Cardiac fibroblast (primary cell): ENCODE measurements at regions not wholly inside any gene's neighbourhood (a gene's known extent, or its start where the extent isn't known, plus 50 kb on each side); places are given as distances from the start of the nearest gene placed in this dataset.

Source experiments
- DNase-seq, 2 donors: peaks; one replicate each; pipeline versions ENCODE4 v3.0.0 to v3.0.0-alpha.2; 2010; ENCODE audit warnings: low read depth in 2 of 2
- H3K4me3 ChIP-seq, 2 donors: replicated peaks in 1 of 2; 1 replicate in 1 of 2; 2 replicates in 1 of 2; pipeline ENCODE4 v1.5.1; 2011; ENCODE audit warnings: low read depth in 2 of 2, low read length in 2 of 2, mild to moderate bottlenecking in 2 of 2, moderate library complexity in 1 of 2
- CTCF ChIP-seq: IDR thresholded peaks from one replicate; pipeline ENCODE4 v1.5.1; 2011; ENCODE audit warnings: low read depth, mild to moderate bottlenecking, low read length, inconsistent platforms

- no peak overlapping the region for H3K4me3 ChIP-seq
- no peak for TF ChIP-seq CTCF
- DNase-seq: no peak
These were observed 509.1 kb downstream of the PPP4R3C start for GRCh38 chrX:26954029-26954428.

- H3K4me3 ChIP-seq: no peak overlapping the region
- peak in 1 of 2 donors; percentile 7 for DNase-seq
- no peak for TF ChIP-seq CTCF
These were observed 510.9 kb downstream of the PPP4R3C start for GRCh38 chrX:26952213-26952612.

- no peak for DNase-seq
- TF ChIP-seq CTCF: no peak
- no peak overlapping the region for H3K4me3 ChIP-seq
These were observed 535.7 kb downstream of the PPP4R3C start for GRCh38 chrX:26927419-26927818.

- H3K4me3 ChIP-seq: no peak overlapping the region
- DNase-seq: peak; percentile 4 to 23
- no peak for TF ChIP-seq CTCF
These were observed 538.1 kb downstream of the PPP4R3C start for GRCh38 chrX:26925088-26925487.

GRCh38 chrX:26922278-26922677 lies 540.9 kb downstream of the PPP4R3C start:
- TF ChIP-seq CTCF: no peak
- peak; percentile 10 to 55 for DNase-seq
- no peak overlapping the region for H3K4me3 ChIP-seq

- peak; percentile 18 for TF ChIP-seq CTCF
These were observed 544.5 kb downstream of the PPP4R3C start for GRCh38 chrX:26918631-26919030.

GRCh38 chrX:26916991-26917390 lies 546.1 kb downstream of the PPP4R3C start:
- DNase-seq: no peak
- no peak overlapping the region for H3K4me3 ChIP-seq
- no peak for TF ChIP-seq CTCF

More at GRCh38 chrX:26918631-26919030, 544.5 kb downstream of the PPP4R3C start:
- H3K4me3 ChIP-seq: no peak overlapping the region
- peak; percentile 30 to 49 for DNase-seq
